HepG2 (cell line): ENCODE measurements at regions not wholly inside any gene's neighbourhood (a gene's known extent, or its start where the extent isn't known, plus 50 kb on each side); places are given as distances from the start of the nearest gene placed in this dataset.

Source experiments
- ATAC-seq: fragments of 200-7000 bp; cut with Tn5 transposase; 3 replicates; pipeline ENCODE4 v1.9.1; 2020; ENCODE audit warnings: mild to moderate bottlenecking, moderate library complexity
- BruUV-seq: library from RNA; stranded (reverse); fragments of 400-500 nt; replicated peaks from 2 replicates; lab custom pipeline; 2021; lab: Mats Ljungman, UMichigan
- CTCF ChIA-PET: fragments of 300-600 bp; formaldehyde crosslinking; extraction: SDS; loops from one replicate; lab custom pipeline; 2021; ENCODE audit warnings: low total read pairs, inconsistent platforms, low intra/inter-chr PET ratio; lab: Yijun Ruan, JAX
- POLR2A ChIA-PET: fragments of 350-600 bp; sonication (Branson Sonifier 250); formaldehyde crosslinking; loops from one replicate; lab custom pipeline; 2020; ENCODE audit warnings: antibody characterized with exemption, inconsistent platforms; lab: Yijun Ruan, JAX
- DNase-seq: peaks from one replicate; pipeline ENCODE4 v3.0.0-alpha.2; 2015; ENCODE audit warnings: low spot score
- FAIRE-seq: peaks from 3 replicates; lab custom pipeline; 2011; peaks lifted over from hg19 to GRCh38; lab: Jason Lieb, UNC
- H2AFZ ChIP-seq: one replicate; pipeline ENCODE4 v1.6.1; 2011; ENCODE audit warnings: low read length, inconsistent platforms
- H3K27ac ChIP-seq: fragments of 300-600 bp; 3 replicates; pipeline ENCODE4 v1.8.0; 2011; ENCODE audit warnings: mixed run types, mild to moderate bottlenecking, mixed read lengths, low read length, inconsistent platforms; ENCODE audit not compliant: insufficient read depth; ENCODE audit errors: extremely low read length
- H3K27me3 ChIP-seq, 2 experiments: fragments of 200-600 bp in 1 of 2; 2 replicates in 1 of 2; 3 replicates in 1 of 2; pipeline versions ENCODE4 v1.6.0 to v1.8.0; 2011; ENCODE audit warnings: low read length in 2 of 2, mild to moderate bottlenecking in 2 of 2, moderate library complexity in 2 of 2, inconsistent platforms in 1 of 2; ENCODE audit not compliant: insufficient read depth in 2 of 2, control insufficient read depth in 1 of 2
- H3K36me3 ChIP-seq, 2 experiments: fragments of 200-600 bp in 1 of 2; replicated peaks in 1 of 2; 2 replicates in 1 of 2; 3 replicates in 1 of 2; pipeline versions ENCODE4 v1.5.1 to v1.8.0; 2011; ENCODE audit warnings: low read length in 2 of 2, inconsistent platforms in 1 of 2; ENCODE audit not compliant: insufficient read depth in 2 of 2, control insufficient read depth in 1 of 2
- H3K4me1 ChIP-seq: 2 replicates; pipeline ENCODE4 v1.5.1; 2012; ENCODE audit warnings: low read length, inconsistent platforms; ENCODE audit not compliant: insufficient read depth
- H3K4me2 ChIP-seq: 2 replicates; pipeline ENCODE4 v1.6.0; 2011; ENCODE audit warnings: low read depth, low read length, inconsistent platforms
- H3K4me3 ChIP-seq, 3 experiments: fragments of 200-600 bp in 1 of 3; sonication (generic), shearing (Covaris generic) in 1 of 3; replicated peaks in 1 of 3; 2 replicates each; pipeline ENCODE4 v1.5.1; 2011 to 2016; ENCODE audit warnings: low read length in 3 of 3, inconsistent platforms in 2 of 3, low read depth in 2 of 3, mild to moderate bottlenecking in 2 of 3, control low read depth in 1 of 3, mixed read lengths in 1 of 3; ENCODE audit not compliant: insufficient read depth in 1 of 3
- H3K79me2 ChIP-seq: one replicate; pipeline ENCODE4 v1.6.1; 2011; ENCODE audit warnings: low read length, inconsistent platforms; ENCODE audit not compliant: insufficient read depth
- H3K9ac ChIP-seq: 2 replicates; pipeline ENCODE4 v1.6.0; 2011; ENCODE audit warnings: mild to moderate bottlenecking, low read depth, low read length, inconsistent platforms; ENCODE audit not compliant: insufficient read depth
- H3K9me3 ChIP-seq: 2 replicates; pipeline ENCODE4 v1.5.1; 2012; ENCODE audit warnings: mild to moderate bottlenecking, low read length
- H4K20me1 ChIP-seq: 2 replicates; pipeline ENCODE4 v1.6.0; 2011; ENCODE audit warnings: inconsistent platforms, mild to moderate bottlenecking, low read length, moderate library complexity; ENCODE audit not compliant: insufficient read depth
- ATF5 ChIP-seq: sonication (generic); formaldehyde crosslinking; IDR thresholded peaks from 2 replicates; pipeline ENCODE4 v1.4.0; 2020; ENCODE audit warnings: mild to moderate bottlenecking, low read depth, missing genetic modification reagents
- LCORL ChIP-seq, 2 experiments: fragments of 450-650 bp in 1 of 2; sonication (generic) in 1 of 2; formaldehyde crosslinking in 1 of 2; IDR thresholded peaks; 2 replicates each; pipeline versions ENCODE4 v1.5.0 to v1.6.1; 2017 to 2020; ENCODE audit warnings: antibody characterized with exemption in 1 of 2, missing genetic modification reagents in 1 of 2
- NONO ChIP-seq, 2 experiments: fragments of 450-650 bp in 1 of 2; sonication (generic) in 1 of 2; formaldehyde crosslinking in 1 of 2; IDR thresholded peaks in 1 of 2; conservative IDR thresholded peaks in 1 of 2; 2 replicates each; pipeline versions ENCODE4 v1.6.1 to v1.8.0; 2017 to 2022; ENCODE audit warnings: mild to moderate bottlenecking in 1 of 2, missing genetic modification reagents in 1 of 2, moderate library complexity in 1 of 2
- REPIN1 ChIP-seq: sonication (generic); formaldehyde crosslinking; IDR thresholded peaks from 2 replicates; pipeline ENCODE4 v1.8.0; 2022; ENCODE audit warnings: missing genetic modification reagents, low read depth, mild to moderate bottlenecking, borderline replicate concordance
- SP2 ChIP-seq: sonication (generic); formaldehyde crosslinking; IDR thresholded peaks from 2 replicates; pipeline ENCODE4 v1.5.1; 2020; ENCODE audit warnings: mild to moderate bottlenecking, missing genetic modification reagents
- TEAD2 ChIP-seq: sonication (generic); formaldehyde crosslinking; IDR thresholded peaks from 2 replicates; pipeline ENCODE4 v1.9.0; 2021; ENCODE audit warnings: missing genetic modification reagents
- TEF ChIP-seq: sonication (generic); formaldehyde crosslinking; IDR thresholded peaks from 2 replicates; pipeline ENCODE4 v1.5.0; 2020; ENCODE audit warnings: missing genetic modification reagents
- WIZ ChIP-seq: sonication (generic); formaldehyde crosslinking; IDR thresholded peaks from 2 replicates; pipeline ENCODE4 v1.5.1; 2020; ENCODE audit warnings: mild to moderate bottlenecking, missing genetic modification reagents
- ZNF557 ChIP-seq: sonication (generic); formaldehyde crosslinking; IDR thresholded peaks from 2 replicates; pipeline ENCODE4 v1.4.0; 2020; ENCODE audit warnings: missing genetic modification reagents
- WGBS: methylation state at CpG from one replicate; pipeline ENCODE4 v1.1.6; 2017; ENCODE audit warnings: low lambda C conversion rate; 5-methylcytosine and 5-hydroxymethylcytosine counted together
- in situ Hi-C: cut with HindIII; loops from 2 replicates; pipeline ENCODE4 v1.10.0; 2017; ENCODE audit warnings: low pct_unique_long_range_greater_than_20kb; ENCODE audit not compliant: extremely low pct_ligation_motif_present
- intact Hi-C: fragments of 100-400 bp; cut with micrococcal nuclease; formaldehyde crosslinking; loops from one replicate; pipeline ENCODE4 v1.10.0; 2022; ENCODE audit not compliant: unreplicated experiment

- Histone ChIP-seq H3K36me3 (peaks cover 5 to 14% of the 10 kb centered on the region in 2 experiments; a peak in 4 of 5 replicates), H3K79me2 (no peaks in the 10 kb centered on the region), H3K27ac (no peak overlapping the region), H3K4me2 (no peak overlapping the region), H2AFZ (no peak overlapping the region), H3K9me3 (no peaks in the 10 kb centered on the region), H4K20me1 (no peaks in the 10 kb centered on the region)
- no TSS peak for BruUV-seq
- no peak for DNase-seq
- intact Hi-C loops, result no loop called here
- in situ Hi-C loops, result loop anchor here (10.0 kb wide), 1 partner anchor 671 kb away; no protein-coding TSS in a partner anchor
- no peak for FAIRE-seq
- 87% methylated on average over 3 of the region's 3 CpGs for whole genome bisulfite sequencing
- CTCF ChIA-PET, result no interaction called here
- POLR2A ChIA-PET, result no interaction called here
- no peak for TF ChIP-seq TEF (CRISPR knock-in tag)
- TF ChIP-seq WIZ (CRISPR knock-in tag), result no peak
- no peak for TF ChIP-seq TEAD2 (CRISPR knock-in tag)
- no peak for TF ChIP-seq SP2 (CRISPR knock-in tag)
- no peak for TF ChIP-seq ATF5 (CRISPR knock-in tag)
- no peak for TF ChIP-seq REPIN1 (CRISPR knock-in tag)
- TF ChIP-seq ZNF557 (CRISPR knock-in tag), result no peak
- no peak for TF ChIP-seq LCORL (IDR thresholded peaks at IDR 0.05)
- TF ChIP-seq LCORL (CRISPR knock-in tag; IDR thresholded peaks at IDR 0.05), result no peak
- no peak for TF ChIP-seq NONO (IDR thresholded peaks at IDR 0.05)
- TF ChIP-seq NONO (CRISPR knock-in tag; conservative IDR thresholded peaks at IDR 0.05), result no peak
- TF ChIP-seq, all 625 proteins: peak for 0
- H3K4me3 ChIP-seq, result no peak overlapping the region
- no peaks in the 10 kb centered on the region for H3K27me3 ChIP-seq
- no peak for ATAC-seq
- H3K4me1 ChIP-seq, result no peaks in the 10 kb centered on the region
- no peak overlapping the region for H3K9ac ChIP-seq
These were observed 61.6 kb upstream of the PRDX6 start for GRCh38 chr1:173415490-173415889.
